NCI-H2107 treated with DMSO at 0.1 percent for 48 hours (cell line): ENCODE measurements at regions not wholly inside any gene's neighbourhood (a gene's known extent, or its start where the extent isn't known, plus 50 kb on each side); places are given as distances from the start of the nearest gene placed in this dataset.

Experiments
- DNase-seq: peaks from one replicate; lab custom pipeline; 2025; ENCODE audit not compliant: unreplicated experiment; lab: John Stamatoyannopoulos, UW

- DNase-seq, result no peak
These were observed 146.9 kb downstream of the TFEC start for GRCh38 chr7:115883629-115884028.

GRCh38 chr7:115881476-115881875 is 149.1 kb downstream of the TFEC start:
- DNase-seq, result no peak

- DNase-seq, result no peak
These were observed 151.4 kb downstream of the TFEC start for GRCh38 chr7:115879171-115879570.

GRCh38 chr7:115869801-115870200 is 160.8 kb downstream of the TFEC start:
- DNase-seq, result no peak

- DNase-seq, result no peak
These were observed 161.4 kb downstream of the TFEC start for GRCh38 chr7:115869190-115869589.

GRCh38 chr7:115868369-115868768 is 162.2 kb downstream of the TFEC start:
- DNase-seq, result no peak

- DNase-seq, result no peak
These were observed 166.5 kb downstream of the TFEC start for GRCh38 chr7:115864082-115864481.

GRCh38 chr7:115851291-115851690 is 179.3 kb downstream of the TFEC start:
- peak; percentile 48 for DNase-seq

GRCh38 chr7:115850774-115851173 is 179.8 kb downstream of the TFEC start:
- no peak for DNase-seq

GRCh38 chr7:115844857-115845256 is 185.7 kb downstream of the TFEC start:
- DNase-seq, result no peak

GRCh38 chr7:115840702-115841101 is 189.9 kb downstream of the TFEC start:
- DNase-seq, result no peak

- DNase-seq, result no peak
These were observed 191.7 kb downstream of the TFEC start for GRCh38 chr7:115838829-115839228.

GRCh38 chr7:115831371-115831770 is 199.2 kb downstream of the TFEC start:
- no peak for DNase-seq

GRCh38 chr7:115827305-115828045 is 203.1 kb downstream of the TFEC start:
- no peak for DNase-seq

GRCh38 chr7:115825456-115826115 is 205.0 kb downstream of the TFEC start:
- no peak for DNase-seq

- DNase-seq, result no peak
These were observed 207.8 kb downstream of the TFEC start for GRCh38 chr7:115822801-115823200.

- no peak for DNase-seq
These were observed 208.2 kb downstream of the TFEC start for GRCh38 chr7:115822380-115822779.

GRCh38 chr7:115816318-115816974 is 214.1 kb downstream of the TFEC start:
- no peak for DNase-seq

- DNase-seq, result no peak
These were observed 217.8 kb downstream of the TFEC start for GRCh38 chr7:115812794-115813193.

- no peak for DNase-seq
These were observed 225.1 kb downstream of the TFEC start for GRCh38 chr7:115805458-115805857.

GRCh38 chr7:115802415-115802814 is 228.1 kb downstream of the TFEC start:
- DNase-seq, result no peak

GRCh38 chr7:115799430-115799829 is 231.1 kb downstream of the TFEC start:
- no peak for DNase-seq
